ENCODE measurements at regions not wholly inside any gene's neighbourhood (a gene's known extent, or its start where the extent isn't known, plus 50 kb on each side); places are given as distances from the start of the nearest gene placed in this dataset.

DNA sequence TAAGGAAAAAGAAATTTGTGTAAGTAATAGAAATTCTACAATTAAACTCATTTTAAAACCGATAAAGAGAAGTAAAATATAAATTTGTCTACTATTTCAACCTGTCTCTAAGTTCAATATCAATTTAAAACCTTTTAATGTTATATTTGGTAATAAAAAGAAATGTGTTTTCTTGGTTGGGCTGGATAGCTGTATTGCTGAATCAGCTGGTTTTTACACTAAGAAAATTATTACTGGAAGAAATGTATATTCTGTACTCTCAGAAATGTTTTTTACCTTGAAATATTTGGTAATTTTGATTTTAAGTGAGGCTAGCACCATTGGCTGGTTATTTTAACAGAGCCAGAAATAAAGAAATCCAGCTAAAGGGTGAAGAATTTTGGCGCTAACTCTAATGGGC lies 87.1 kb upstream of the CNTNAP4 start:
- TF ChIP-seq FOXK2 (IDR thresholded peaks at IDR 0.05) (no peak), ZNF384 (IDR thresholded peaks at IDR 0.05) (no peak), LEF1 (IDR thresholded peaks at IDR 0.05; ENCODE audit: borderline replicate concordance) (no peak)
- TF ChIP-seq, protein P1, sequence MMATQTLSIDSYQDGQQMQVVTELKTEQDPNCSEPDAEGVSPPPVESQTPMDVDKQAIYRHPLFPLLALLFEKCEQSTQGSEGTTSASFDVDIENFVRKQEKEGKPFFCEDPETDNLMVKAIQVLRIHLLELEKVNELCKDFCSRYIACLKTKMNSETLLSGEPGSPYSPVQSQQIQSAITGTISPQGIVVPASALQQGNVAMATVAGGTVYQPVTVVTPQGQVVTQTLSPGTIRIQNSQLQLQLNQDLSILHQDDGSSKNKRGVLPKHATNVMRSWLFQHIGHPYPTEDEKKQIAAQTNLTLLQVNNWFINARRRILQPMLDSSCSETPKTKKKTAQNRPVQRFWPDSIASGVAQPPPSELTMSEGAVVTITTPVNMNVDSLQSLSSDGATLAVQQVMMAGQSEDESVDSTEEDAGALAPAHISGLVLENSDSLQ (IDR thresholded peaks at IDR 0.05): no peak
- no peak for DNase-seq (ENCODE audit: extremely low spot score)
- ChIA-PET CTCF (no interaction called here), POLR2A (no interaction called here)

DNA sequence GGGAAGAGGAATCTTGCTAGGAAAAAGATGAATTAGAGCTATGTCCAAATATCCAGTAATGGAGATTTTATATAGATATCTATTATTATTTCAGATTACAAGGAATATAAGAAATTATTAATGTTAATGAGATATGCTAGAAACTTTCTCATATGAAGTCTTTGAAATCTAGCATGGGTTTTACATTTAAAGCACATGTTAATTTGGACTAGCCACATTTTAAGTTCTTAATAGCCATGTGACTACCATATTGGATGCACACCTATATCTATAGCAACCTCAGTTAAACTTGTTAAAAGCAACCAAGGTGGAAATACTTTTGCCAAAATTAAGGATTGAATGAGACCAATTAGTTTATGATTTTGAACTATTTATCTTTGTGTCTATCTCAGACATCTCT lies 86.7 kb upstream of the CNTNAP4 start:
- no peak for TF ChIP-seq ARNT (IDR thresholded peaks at IDR 0.05)
- TF ChIP-seq LEF1 (IDR thresholded peaks at IDR 0.05; ENCODE audit: borderline replicate concordance): no peak
- TF ChIP-seq TARDBP (IDR thresholded peaks at IDR 0.05): no peak
- no peak for TF ChIP-seq SP1 (IDR thresholded peaks at IDR 0.05)
- TF ChIP-seq NFRKB (IDR thresholded peaks at IDR 0.05): no peak
- TF ChIP-seq FOXM1 (IDR thresholded peaks at IDR 0.05; ENCODE audit: borderline replicate concordance): no peak
- TF ChIP-seq, protein P1 (IDR thresholded peaks at IDR 0.05): no peak
- TF ChIP-seq ELF4 (IDR thresholded peaks at IDR 0.05): no peak
- POLR2A ChIA-PET: no interaction called here
- no peak for DNase-seq (ENCODE audit: extremely low spot score)
- CTCF ChIA-PET: no interaction called here

DNA sequence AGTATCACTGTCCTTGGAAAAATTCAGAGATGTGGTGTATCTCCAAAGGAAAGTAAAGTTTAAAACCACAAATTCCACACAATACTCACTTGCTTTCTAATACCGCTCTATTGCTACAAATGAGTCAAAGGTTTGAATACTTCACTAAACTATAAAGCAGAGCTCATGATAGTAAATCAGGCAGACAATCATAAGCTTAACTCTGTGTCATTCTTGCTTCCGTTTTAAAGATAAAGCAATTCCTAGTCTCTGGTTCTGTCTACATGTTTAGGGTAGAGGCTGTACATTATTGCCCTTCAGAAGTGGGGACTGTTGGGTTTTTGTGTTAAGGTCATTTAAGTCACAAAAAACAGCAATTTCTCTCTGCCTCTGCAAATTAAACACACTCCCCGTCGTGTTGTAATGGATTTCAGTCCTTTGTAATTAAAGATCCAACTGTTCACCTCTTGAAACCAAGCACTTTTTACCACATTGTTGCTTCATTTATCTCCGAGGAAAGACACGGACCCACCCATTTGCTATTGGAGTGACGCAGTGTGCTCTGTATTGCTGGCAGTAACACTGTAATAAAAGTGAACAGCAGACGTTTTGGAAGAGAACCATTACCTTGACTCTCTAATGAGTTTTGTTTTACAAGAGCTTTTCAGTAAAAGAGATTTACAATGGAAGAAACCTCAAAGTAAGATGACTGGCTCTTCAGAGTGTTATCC lies 83.1 kb upstream of the CNTNAP4 start:
- DNase-seq (ENCODE audit: extremely low spot score): no peak
- CTCF ChIA-PET: no interaction called here
- no peak for TF ChIP-seq FOXA1 (IDR thresholded peaks at IDR 0.05)
- no peak for TF ChIP-seq BHLHE40 (IDR thresholded peaks at IDR 0.05; ENCODE audit: borderline replicate concordance)
- TF ChIP-seq ELF4 (IDR thresholded peaks at IDR 0.05): no peak
- TF ChIP-seq CTBP1 (IDR thresholded peaks at IDR 0.05; ENCODE audit: borderline replicate concordance): no peak
- TF ChIP-seq SP1 (IDR thresholded peaks at IDR 0.05): no peak
- no peak for TF ChIP-seq HDGF (IDR thresholded peaks at IDR 0.05; ENCODE audit: borderline replicate concordance)
- no peak for TF ChIP-seq NFRKB (IDR thresholded peaks at IDR 0.05)
- TF ChIP-seq, protein P1 (IDR thresholded peaks at IDR 0.05): no peak
- no peak for TF ChIP-seq ARNT (IDR thresholded peaks at IDR 0.05)
- TF ChIP-seq FOXK2 (IDR thresholded peaks at IDR 0.05): no peak
- TF ChIP-seq TARDBP (IDR thresholded peaks at IDR 0.05): no peak
- no peak for TF ChIP-seq L3MBTL2 (conservative IDR thresholded peaks at IDR 0.05)
- TF ChIP-seq ZNF384 (IDR thresholded peaks at IDR 0.05): no peak
- POLR2A ChIA-PET: no interaction called here

DNA sequence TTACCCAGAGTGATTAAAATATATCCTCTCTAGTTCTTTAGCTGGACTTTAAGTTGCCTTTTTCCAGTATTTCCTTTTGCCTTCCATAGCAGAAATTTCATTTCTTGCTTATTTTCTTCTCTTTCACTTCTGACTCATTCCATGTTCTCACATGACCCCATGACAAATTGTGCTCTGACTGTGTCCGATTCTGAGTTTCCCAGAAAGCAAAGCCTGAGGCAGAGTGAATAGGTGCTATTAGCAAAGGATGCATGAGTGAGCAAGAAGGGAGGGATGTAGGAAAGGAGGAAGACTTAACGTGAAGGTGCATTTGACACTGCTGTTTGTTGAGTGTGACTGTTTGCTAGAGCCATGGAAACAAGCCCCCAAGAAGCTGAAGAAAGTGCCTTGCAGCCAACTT lies 82.6 kb upstream of the CNTNAP4 start:
- CTCF ChIA-PET: no interaction called here
- TF ChIP-seq TARDBP (IDR thresholded peaks at IDR 0.05) (no peak), ELF4 (IDR thresholded peaks at IDR 0.05) (no peak), FOXK2 (IDR thresholded peaks at IDR 0.05) (no peak), NFRKB (IDR thresholded peaks at IDR 0.05) (no peak), SUZ12 (IDR thresholded peaks at IDR 0.05) (no peak), ZNF384 (IDR thresholded peaks at IDR 0.05) (no peak), LEF1 (IDR thresholded peaks at IDR 0.05; ENCODE audit: borderline replicate concordance) (no peak), ARNT (IDR thresholded peaks at IDR 0.05) (no peak), HDGF (IDR thresholded peaks at IDR 0.05; ENCODE audit: borderline replicate concordance) (no peak), CTBP1 (IDR thresholded peaks at IDR 0.05; ENCODE audit: borderline replicate concordance) (no peak), FOXA1 (IDR thresholded peaks at IDR 0.05) (no peak), BHLHE40 (IDR thresholded peaks at IDR 0.05; ENCODE audit: borderline replicate concordance) (no peak), FOXM1 (IDR thresholded peaks at IDR 0.05; ENCODE audit: borderline replicate concordance) (no peak), L3MBTL2 (conservative IDR thresholded peaks at IDR 0.05) (no peak), SP1 (IDR thresholded peaks at IDR 0.05) (no peak)
- TF ChIP-seq, protein P1 (IDR thresholded peaks at IDR 0.05): no peak
- POLR2A ChIA-PET: no interaction called here
- no peak for DNase-seq (ENCODE audit: extremely low spot score)

DNA sequence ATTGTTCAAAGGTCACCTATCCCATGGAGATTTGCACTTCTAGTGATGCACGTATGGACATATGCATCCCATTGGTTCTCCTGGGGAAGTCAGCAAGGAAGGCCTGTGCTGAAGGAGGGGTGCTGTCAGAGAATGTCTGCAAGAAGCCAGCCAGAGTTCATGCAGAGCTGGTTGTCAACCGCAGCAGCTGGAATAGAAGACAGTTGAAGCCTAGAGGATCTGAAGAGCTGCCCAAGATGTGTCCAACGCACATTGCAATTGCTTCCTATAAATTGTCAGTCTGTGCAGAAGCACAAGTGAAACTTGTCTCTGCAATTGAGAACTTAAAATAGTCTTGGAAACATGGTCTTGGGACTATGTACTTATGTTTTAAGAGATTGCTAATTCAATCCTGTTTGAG lies 82.1 kb upstream of the CNTNAP4 start:
- TF ChIP-seq SUZ12 (IDR thresholded peaks at IDR 0.05) (no peak), ZNF384 (IDR thresholded peaks at IDR 0.05) (no peak), FOXK2 (IDR thresholded peaks at IDR 0.05) (no peak), FOXA1 (IDR thresholded peaks at IDR 0.05) (no peak), ARNT (IDR thresholded peaks at IDR 0.05) (no peak), L3MBTL2 (conservative IDR thresholded peaks at IDR 0.05) (no peak), ELF4 (IDR thresholded peaks at IDR 0.05) (no peak), NFRKB (IDR thresholded peaks at IDR 0.05) (no peak), FOXM1 (IDR thresholded peaks at IDR 0.05; ENCODE audit: borderline replicate concordance) (no peak), SP1 (IDR thresholded peaks at IDR 0.05) (no peak)
- TF ChIP-seq, protein P1 (IDR thresholded peaks at IDR 0.05): no peak
- POLR2A ChIA-PET: no interaction called here
- no peak for DNase-seq (ENCODE audit: extremely low spot score)
- CTCF ChIA-PET: no interaction called here

All from HEK293T (cell line).